Activated T-cell treated with anti-CD3 and anti-CD28 coated beads for 24 hours (primary cell): ENCODE measurements at regions not wholly inside any gene's neighbourhood (a gene's known extent, or its start where the extent isn't known, plus 50 kb on each side); places are given as distances from the start of the nearest gene placed in this dataset.

Experiments
- DNase-seq: peaks from one replicate; pipeline ENCODE4 v3.0.0-alpha.2; 2020; ENCODE audit warnings: low read depth

DNA sequence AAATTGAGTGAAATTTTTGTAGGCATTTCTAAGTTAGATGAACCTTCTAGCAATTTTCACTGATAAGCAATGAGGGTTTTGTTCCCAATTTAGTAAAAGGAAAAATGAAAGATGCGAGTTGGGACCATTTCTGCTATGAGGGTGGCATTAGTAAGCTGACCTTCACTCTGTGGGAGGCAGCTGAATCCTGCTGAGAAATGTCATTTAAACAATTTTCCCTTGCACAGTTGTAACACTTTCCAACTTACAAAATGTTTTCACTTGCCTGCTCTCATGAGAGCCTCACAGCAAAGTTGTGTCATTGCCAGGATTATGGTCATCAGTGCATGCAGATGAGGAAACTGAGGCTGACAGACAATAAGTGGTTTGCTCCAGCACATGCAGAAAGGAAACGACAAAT is 527.7 kb downstream of the TNS1 start:
- no peak for DNase-seq

DNA sequence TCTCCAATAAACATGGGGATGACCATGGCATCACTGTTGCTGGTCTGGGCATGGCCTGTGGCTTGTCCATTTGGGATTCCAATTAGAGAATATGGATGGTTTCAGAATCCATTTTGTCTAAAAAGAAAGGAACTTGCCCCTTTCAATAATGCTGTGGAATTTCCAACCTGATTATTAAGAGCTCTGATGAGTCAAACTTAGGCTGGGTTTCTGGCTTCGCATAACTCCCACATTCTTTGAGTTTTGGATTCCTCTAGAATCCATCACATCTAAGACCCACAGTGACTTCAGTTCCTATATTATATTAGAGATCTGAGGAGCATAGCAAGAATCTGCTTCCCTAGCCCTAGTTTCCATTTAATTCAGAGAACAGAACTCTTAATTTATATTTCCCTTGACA is 531.5 kb downstream of the TNS1 start:
- DNase-seq: no peak

DNA sequence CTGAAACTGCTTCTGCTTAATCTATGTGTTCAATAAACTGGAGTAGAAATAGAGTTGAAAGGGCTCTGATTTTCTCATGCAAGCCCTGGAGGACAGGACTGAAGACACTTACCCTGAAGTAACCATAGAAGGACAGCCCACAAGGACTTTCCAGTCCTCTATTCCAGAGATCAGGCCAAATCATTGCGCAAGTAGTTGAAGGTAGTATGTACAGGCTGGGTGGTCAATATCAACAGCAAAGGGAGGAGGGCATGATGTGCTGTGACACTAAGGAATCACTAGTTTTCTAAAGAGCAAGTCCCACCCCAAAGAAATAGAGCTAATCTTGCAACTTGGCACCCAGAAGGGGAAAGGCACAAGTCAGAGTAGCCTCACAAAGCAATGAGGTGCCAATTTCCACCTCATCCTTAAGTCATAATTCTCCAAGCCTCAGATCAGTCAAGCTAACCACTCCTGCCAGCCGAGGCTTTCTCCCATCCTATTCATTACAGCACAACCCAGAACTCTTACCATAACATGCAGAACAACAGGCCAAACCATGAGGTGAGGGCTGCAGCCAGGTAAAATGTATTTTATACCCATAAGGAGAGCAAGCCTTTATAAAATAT is 533.5 kb downstream of the TNS1 start:
- no peak for DNase-seq

DNA sequence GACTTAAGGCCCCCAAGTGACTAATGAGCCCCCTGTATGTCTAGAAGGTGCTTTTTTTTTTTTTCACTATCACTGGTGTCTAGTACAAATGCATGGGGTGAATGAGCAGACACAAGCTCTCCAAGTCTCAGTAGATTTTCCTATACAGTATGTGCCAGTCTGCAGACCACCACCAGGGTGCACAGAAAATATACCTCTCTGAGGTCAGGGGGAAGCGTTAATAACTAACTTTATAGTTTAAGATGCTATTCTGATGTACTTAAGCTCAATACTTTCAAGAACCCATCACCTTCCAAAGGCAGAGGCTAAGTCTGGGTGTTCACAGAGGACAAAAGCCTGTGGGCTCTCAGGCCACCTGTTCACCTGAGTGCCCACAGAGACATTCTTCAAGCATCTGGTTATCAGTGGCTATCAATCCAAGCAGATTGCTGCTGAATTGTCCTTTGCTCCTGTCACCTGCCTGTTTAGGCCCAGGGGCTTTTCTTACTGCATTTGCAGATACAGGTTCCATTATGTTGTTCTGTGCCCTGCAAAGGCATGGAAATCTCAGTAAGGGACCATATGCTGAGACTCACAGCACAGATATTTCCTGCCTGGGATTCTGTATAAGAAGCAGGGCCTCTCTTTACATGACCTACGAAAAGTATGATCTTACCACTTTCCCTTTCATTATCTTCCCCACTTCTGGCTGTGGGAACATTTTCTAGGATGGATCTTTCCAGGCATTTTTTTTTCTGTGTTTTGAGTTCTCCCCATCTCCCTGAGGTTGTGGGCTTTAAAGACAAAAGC is 534.6 kb downstream of the TNS1 start:
- no peak for DNase-seq

DNA sequence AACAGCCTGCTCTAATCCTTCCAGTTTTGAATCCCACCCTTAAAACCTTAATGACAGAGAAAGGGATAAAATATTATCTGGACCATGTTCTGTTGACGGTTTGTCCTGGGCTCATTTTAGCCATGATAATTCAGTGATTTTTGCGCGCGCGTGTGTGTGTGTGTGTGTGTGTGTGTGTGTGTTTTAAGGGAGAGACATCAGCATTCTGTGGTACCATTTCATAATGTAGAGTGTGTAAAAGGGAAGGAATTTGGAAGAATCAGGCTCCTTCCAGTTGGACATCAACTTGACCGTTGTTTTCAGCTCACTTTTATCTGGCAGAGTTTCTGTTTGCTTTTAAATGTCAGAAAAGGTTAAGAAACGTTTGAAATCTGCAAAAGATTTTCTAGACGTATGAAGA is 535.5 kb downstream of the TNS1 start:
- DNase-seq: no peak

DNA sequence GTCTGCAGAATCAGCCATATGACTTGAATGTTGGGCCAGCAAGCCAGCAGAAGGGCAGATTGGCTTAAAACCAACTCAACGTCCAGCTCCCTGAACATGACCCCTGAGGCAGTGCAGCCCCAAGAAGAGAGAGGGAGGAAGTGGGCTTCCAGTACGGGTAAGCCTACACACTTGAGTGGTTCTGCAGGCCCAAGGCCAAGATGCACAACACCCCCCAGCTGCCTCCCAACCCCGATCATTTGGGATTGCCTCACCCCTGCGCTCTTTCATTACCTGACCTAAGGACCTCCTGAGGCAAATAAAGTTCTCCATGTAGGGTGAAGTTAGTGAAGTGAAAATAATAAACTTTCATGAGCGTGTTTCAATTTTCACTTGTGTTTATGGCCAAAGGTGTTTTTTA is 536.0 kb downstream of the TNS1 start:
- no peak for DNase-seq

DNA sequence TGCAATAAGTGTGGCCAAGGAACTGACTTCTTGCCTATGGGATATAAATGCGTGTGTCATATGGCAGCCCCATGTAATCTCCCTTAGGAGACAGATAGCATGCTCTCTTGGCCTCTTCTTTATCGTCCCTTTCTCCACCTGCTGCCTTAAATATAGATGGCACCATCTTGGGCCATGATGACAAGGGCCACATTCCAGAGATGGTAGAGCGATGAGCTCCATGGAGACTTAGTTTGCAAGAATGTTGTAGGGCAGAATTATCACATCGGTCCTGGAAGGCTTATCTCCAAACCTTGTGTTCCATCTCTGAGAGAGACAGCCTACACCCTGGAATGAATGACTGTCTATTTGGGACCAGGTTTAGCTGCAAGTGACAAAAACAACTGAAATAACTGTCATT is 536.7 kb downstream of the TNS1 start:
- DNase-seq: no peak

DNA sequence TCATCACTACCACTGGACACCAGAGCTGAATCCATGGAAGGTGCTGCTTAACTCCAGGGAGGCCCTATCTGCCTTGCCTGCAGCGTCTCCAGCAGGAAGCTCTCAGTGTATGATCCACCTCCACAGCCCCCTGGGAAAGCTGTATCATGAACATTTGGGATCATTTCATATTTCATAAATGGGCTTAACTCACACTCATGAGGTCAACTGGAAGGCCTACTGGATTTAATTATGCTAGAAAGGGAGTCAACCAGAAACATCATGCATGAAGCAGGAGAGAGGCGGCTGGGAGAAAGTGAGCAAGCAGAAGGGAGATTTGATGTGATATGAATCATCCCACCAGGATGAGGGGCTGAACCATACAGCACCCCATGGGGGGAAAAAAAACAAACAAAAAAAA is 537.7 kb downstream of the TNS1 start:
- no peak for DNase-seq

DNA sequence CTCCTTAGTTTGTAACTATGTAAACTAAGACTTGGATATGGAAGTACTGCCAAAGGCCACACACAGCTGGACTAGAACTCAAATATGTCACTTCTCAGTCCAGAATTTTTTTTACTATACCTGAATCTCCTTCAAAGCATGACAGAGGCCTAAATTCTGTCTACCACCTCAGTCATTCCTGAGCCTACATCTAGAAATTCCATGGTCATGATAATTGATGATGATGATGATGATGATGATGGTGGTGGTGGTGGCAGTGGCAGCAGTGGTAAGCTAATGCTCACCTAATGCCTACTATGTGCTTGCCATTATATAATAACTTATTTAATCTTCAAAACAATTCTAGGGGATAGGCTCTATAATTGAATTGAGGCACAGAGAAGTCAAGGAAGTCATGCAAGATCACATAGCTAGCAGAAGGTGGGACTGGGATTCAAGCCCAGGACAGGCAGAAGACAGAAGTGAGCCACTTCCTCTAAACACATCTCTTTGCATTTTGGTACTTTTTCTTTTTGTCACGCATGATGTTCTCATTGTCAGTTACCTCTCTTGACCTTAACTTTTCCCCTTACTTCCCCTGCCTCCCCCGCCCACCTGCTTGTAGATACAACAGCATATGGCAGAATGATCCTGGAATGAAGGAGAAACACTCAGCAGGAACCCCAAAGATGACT is 539.3 kb downstream of the TNS1 start:
- no peak for DNase-seq

DNA sequence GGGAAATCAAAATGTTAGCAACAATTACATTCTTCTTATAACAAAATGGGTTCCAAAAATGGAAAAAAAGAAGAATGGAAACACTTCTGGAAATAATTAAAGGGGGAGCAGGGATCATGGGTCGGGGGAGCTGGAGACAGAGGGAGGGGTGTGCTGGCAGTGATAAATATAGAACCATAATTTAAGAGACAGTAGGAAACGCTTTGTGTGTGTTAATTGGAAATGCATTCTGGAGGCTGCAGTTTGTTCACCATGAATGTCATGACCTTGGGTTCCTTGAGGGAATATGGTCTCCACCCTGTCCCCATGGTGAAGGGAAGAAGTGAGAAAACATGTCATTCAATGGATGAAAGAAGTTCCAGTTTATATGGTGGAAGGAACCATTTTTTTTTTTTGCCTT is 540.7 kb downstream of the TNS1 start:
- no peak for DNase-seq

DNA sequence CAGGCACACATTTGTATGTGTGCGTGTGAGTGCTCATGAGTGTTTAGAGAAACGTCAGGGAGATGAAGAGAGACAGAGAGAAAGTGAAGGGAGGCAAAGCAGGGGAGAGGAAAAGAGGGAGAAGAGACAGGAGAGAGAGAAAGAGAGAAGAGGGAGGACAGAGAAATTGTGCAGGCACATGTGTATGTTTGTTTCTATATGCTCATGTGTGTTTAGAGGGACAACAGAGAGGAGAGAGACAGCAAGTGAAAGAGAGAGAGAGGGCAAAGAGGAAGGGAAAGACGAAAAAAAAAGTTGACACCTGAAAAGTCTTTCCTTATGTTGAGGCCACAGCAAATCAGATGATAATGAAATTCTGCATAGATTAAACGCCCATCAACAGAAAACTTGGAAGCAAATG is 541.1 kb downstream of the TNS1 start:
- DNase-seq: no peak

DNA sequence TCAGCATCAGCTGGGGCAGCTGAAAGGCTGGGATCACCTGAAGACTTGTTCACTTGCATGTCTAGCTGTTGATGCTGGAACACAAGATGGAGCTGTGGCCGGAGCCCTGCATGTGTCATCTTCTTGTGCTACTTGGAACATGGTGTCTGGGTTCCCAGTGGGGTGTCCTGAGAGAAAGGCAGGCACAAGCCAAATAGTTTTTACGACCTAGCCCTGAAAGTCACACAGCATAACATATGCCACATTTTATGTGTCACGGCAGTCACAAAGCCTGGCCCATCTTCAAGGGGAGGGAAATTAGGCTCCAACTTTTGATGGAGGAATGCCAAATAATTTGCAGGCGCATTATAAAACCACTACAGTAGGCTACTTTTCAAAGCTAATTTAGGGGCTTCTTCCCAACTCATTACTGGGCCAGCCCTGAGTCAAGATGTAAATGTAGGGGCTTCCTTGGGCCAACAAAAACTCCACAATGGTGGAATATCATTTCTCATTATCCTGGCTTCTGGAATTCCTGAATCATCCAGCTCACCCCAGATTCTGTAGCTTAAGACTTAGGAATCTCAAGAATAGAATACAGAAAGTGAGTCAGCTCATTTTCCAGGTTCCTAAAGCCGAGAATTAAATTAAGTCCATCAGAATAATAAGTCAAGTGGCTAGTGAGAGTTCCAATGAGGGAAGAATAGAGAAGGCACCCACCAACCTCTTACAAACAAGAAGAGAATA is 543.0 kb downstream of the TNS1 start:
- no peak for DNase-seq

DNA sequence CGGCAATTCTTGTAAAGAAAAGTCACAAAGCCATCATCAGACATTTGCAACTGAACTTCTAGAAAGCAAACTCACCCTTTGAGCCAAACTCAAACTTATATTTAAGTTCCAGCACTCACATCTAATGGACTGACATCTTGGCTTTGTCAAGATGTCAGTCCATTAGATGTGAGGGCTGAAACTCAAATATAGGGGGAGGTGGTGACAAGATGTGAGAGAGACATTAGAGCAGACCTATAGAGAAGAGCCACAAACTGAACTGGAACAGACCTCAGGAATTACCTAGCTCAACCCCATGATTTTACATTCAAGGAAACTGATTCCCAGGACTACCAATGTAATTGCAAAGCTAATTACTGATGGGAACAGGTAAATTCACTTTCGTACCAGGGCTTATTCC is 543.8 kb downstream of the TNS1 start:
- no peak for DNase-seq

DNA sequence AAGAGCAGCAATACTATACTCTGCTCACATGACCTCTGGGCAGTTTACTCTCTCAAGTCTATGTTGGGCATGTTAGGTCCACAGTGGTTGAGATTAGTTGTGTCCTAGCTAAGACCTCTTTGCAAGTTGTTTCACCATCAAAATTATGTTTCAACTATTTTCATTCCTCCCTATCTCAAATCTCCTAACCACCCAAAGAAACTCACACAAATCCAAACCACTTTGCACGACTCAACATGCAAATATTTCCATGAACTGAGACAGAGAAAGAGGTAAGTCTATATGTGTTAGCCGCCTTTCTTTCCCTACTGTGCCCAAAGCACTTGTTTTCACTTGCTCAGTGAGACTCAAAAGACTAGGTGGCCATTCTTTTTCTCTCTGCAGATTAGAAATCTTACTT is 546.8 kb downstream of the TNS1 start:
- no peak for DNase-seq

DNA sequence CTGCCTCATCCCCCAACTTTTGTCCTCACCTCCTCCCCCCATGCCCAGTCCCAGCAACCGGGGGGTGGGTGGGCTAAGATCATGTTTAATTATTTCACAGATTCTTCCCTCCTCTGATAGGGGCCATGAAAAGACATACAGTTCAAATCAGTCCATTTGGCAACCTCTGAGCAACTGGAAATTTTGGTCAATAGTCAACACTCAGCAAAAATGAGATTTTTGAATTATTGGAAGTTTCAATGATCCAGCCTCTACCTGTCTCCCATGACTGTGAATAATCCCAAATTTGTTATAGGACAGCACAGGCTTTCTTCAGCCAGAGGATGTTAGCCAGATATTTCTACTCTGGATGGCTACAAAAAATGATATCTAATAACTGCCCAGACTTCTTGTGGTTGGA is 549.9 kb downstream of the TNS1 start:
- DNase-seq: no peak

DNA sequence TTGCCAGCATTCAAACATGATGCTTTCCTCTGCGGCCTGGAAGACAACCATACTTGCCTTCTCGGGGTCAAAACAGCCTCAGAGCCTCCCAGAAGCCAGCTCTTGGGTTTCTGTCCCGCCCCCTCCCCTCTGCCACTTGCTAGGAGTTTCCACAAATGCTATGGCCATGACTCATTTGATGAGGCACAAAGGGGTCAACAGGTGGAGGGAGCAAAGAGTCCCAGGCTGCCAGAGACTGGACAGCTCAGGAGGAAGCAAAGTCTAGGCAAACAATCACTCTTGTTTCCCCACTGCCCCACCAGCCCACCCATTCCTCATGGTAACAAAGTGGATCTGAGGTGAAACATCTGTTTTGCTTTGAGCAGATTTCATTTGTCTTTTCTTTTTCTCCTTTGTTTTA is 551.1 kb downstream of the TNS1 start:
- no peak for DNase-seq

DNA sequence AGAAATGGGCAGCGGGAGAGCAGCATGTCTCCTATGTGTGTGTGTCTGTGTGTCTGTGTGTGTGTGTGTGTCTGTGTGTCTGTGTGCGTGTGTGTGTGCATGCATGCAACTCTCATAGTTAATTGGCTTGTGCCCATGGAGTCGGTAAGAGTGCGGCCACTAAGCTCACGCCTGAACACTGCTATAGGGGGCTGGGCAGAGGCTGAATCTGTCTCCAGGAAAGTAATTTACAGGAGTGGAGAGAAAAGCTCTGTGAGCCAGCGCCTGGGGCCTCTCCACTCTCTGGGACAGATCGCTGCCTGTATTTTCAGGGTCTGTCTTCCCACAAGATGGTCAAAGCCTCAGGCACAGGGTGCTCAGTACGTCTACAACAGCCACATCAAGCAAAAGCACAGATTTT is 553.4 kb downstream of the TNS1 start:
- DNase-seq: no peak

DNA sequence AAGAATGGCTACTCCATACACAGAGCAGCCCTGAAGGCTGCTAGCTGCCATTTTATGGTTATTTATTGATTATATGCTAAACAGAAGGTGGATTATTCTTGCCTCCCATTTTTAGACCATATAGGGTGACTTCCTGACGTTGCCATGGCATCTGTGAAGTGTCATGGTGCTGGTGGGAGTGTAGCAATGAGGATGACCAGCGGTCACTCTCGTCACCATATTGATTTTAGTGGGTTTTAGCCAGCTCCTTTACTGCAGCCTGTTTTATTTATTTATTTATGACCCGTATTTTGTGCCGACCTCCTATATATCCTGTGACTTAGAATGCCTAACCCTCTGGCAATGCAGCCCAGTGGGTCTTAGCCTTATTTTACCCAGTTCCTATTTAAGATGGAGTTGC is 553.9 kb downstream of the TNS1 start:
- DNase-seq: no peak

DNA sequence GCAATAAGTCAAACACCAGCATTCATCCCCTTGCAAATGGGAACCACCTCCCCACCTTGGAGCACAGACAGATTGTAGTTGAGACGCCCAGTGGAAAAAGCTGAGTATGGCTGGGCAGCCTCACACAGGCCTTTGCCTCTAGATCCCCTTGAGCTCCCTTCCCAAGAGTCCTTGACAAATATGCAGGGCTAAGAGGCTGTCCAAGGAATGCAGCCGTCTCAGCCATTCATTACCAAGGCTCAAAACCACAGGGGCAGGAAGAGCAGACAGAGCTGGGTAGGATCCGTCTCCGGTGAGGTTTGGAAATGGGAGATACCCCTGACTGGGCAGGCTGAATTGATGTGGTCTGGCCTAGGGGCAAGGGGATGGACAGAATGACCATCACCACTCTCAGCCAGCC is 557.1 kb downstream of the TNS1 start:
- no peak for DNase-seq

DNA sequence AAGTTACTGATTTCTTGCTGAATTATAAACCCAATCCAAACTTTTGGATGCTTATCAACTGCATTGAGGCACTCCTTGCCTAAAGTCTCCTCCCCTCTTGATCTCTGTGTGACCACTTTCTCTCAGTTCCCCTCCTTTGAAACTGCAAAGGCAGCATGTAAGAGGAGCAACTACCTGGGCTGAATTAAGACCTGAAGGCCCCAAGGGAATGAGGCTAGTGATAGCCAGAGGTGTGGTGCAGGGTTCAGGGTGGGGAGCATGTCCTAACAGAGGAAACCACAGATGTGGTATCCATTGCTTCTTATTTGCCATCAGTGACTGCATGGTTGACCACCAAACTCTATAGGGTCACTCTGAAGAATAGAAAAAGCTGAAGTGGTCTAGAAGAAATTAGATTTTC is 557.9 kb downstream of the TNS1 start:
- DNase-seq: no peak

DNA sequence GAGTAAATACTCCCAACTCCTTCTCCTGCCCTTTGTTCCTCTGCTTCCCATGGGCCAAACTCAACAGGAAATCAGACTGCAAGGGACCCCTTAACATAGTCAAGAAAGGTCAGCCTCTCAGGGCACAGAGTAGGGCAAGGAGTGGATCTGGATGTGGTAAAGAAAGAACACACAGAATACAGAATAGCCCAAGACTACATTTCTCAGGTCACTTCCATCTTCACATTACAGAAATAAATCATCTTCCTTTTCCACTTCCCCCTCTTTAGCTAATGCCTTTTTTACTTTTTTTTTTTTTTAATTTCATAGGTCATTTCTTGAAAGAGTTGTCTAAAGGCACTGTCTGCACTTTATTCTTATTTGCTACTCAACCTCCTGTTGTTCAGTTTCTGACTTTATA is 558.3 kb downstream of the TNS1 start:
- no peak for DNase-seq

DNA sequence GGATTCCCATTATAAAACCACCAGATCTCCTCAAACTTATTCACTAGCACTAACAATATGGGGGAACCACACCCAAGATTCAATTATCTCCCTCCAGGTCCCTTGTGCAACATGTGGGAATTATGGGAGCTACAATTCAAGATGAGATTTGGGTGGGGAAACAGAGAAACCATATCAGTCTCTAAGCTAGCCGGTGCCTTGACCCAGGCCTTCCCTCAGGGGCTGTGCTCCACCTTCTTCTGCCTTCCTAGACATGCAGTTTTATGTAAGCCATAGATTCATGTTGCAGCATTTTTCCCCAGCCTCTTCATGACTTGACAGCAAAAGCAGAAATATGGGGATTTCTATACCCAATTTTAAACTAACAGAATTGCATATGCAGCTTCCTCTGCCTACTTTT is 559.2 kb downstream of the TNS1 start:
- no peak for DNase-seq

DNA sequence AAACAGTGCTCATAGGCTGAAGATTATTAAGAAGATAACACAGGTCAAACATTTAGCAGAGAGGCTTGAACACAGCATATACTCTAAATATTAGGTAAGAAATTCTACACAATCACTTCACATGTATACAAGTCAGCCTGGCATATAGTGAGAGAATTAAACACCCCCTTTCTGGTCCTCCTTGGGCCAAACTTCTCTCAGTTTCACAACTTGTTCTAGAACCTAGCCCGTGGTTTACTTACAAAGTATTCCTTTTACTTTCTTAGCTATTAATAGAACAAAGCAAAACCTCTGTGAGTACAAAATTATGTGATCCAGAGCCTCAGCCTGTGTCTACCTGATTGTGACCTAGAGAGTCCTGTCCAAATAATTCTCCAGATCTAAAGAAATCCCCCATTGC is 562.8 kb downstream of the TNS1 start:
- DNase-seq: no peak
